ENCODE measurements at regions not wholly inside any gene's neighbourhood (a gene's known extent, or its start where the extent isn't known, plus 50 kb on each side); places are given as distances from the start of the nearest gene placed in this dataset.

DNA sequence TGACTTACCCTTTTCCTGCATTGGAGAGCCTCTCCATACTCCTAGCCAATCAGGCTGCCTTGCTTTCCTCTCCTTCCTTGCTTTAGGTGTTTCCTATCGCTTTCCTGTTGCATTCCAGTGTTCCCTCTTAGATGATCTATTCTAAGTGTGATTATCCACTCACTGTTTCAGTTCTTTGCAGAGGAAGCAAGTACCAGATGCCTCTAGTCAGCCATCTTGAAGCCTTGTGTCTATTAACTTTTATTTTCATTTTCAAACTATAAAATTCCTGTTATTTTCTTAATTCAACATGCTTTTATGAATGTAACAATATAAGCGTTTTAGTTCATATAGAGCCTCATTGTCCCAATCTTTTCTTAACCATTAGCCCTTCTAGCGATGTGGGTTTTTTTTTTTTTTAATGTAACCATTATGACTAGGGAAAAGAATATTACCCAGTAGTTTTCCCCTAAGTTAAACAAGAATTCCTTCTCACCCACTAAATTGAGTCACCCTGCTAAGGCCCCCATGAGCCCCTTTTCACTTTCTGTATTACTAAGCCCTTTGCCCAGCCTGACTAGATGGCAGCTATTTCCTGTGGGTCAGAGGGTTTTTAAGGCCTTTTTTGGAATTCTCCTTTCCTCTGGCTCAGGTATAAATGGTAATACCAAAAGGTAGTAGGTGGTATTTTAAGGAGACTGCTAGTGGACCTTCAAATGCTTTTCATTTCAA is 229.4 kb upstream of the CTNNB1 start:
- POLR2A ChIA-PET = no interaction called here
- H3K9me3 Mint-ChIP-seq = peaks cover 2% of the 10 kb centered on the region
- peaks cover 3% of the 10 kb centered on the region for H3K36me3 Mint-ChIP-seq (ENCODE audit: low read depth)
- CTCF ChIA-PET = no interaction called here
- peaks cover 10% of the 10 kb centered on the region for H3K27me3 Mint-ChIP-seq
- DNase-seq = no peak
- no peak overlapping the region for H3K27ac Mint-ChIP-seq
- peaks cover 48% of the 10 kb centered on the region for H3K4me1 Mint-ChIP-seq
- no peak overlapping the region for H3K4me3 Mint-ChIP-seq

DNA sequence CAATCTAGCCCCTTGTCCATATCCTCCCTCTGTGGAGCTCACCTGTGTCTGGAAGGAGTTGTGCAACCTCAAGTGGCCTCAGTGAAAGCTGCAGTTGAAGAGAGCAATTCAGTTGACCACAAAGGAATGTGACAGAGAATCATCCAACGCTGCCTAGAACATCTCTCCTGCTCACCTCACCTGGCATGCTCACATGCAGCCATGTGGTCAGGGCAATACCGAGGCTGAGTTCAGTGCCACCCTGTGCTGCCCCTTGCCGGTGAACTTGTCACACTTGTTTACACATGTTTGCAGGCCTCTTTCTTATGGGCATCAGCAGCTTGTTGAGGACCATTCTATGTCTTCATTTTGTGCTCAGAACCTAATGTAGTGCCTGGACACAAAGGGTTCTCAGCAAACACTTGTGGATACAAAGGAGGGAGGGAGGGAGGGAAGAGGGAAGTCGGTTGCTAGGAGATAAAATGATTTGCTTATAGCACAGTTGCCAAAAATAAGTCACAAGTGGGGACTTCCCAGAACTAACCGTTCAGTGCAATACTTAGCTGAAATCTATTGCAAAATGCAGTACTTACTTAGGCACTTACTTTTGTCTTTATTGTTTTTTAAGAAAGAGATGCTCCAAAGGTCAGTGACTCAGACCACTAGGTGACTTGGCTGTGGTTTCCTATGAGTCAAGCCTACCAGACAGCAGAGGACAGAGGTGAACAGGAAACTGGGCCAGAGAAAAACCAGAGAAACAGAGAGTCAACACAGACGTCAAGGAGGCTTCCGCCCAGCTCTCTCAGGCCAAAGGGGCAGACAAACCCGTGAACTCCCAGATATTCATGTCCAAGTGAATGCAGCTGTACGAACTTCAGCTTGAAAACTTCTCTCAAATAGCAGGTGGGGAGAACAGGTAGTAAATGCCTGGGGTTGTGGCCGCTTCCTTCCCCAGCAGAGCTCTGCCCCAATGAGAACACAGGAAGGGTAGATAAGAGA is 227.8 kb upstream of the CTNNB1 start:
- POLR2A ChIA-PET = interaction anchor here (0.8 to 0.9 kb wide), 2 partner anchors 228 to 229 kb away, joined by 3 to 5 read pairs; partner anchors contain the start of gene CTNNB1
- Mint-ChIP-seq H3K36me3 (ENCODE audit: low read depth) (peaks cover 3% of the 10 kb centered on the region), H3K9me3 (peaks cover 2% of the 10 kb centered on the region), H3K4me1 (peaks cover 48% of the 10 kb centered on the region), H3K4me3 (peak overlapping the region; percentile 0), H3K27me3 (peaks cover 7% of the 10 kb centered on the region), H3K27ac (peak overlapping the region; percentile 65)
- peak; percentile 51 for DNase-seq
- CTCF ChIA-PET = interaction anchor here (0.6 to 1.4 kb wide), 2 partner anchors 10 to 538 kb away, joined by 3 to 5 read pairs; no protein-coding TSS in a partner anchor

DNA sequence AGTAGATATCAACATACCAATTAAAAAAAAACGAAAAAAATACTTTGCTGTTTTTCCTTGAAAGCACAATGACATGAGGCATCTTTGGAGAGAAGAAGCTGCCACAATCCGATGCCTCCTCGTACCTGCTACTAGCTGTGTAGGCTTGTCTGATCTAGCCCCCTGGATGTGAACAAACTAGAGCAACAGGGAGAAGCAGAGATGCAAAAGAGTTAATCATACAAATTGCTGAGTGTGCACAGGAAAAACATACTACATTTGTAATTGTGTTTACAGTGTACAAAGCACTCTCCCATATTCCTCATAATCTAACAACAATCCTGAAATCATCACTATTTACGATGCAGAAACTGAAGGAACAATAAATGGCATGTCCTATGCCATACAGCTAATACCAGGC is 227.0 kb upstream of the CTNNB1 start:
- Mint-ChIP-seq H3K36me3 (ENCODE audit: low read depth) (peaks cover 3% of the 10 kb centered on the region), H3K4me1 (peaks cover 48% of the 10 kb centered on the region), H3K4me3 (no peak overlapping the region), H3K9me3 (peaks cover 2% of the 10 kb centered on the region), H3K27me3 (peaks cover 6% of the 10 kb centered on the region), H3K27ac (peak overlapping the region; percentile 65)
- DNase-seq = no peak
- POLR2A ChIA-PET = no interaction called here
- CTCF ChIA-PET = interaction anchor here (0.6 kb wide), 1 partner anchor 537 kb away, joined by 3 read pairs; no protein-coding TSS in a partner anchor

DNA sequence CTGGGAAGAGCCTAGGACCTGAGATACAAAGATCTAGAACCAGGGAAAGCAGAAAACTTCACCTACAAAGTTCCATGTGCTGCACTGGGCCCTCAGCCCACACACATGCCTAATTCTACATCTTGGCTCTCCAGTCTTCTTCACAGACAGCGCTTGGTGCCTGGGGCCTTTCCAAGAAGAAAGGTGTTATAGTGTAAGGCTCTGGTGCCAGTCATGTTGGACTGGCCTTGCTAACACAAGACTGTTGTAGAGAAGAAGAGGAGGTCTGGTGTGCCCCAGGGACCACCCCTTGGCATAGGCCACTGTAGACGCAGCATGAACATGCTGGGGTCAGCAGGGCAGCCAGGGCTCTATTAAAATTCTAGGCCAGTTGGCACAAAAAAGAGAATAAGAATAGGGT is 226.2 kb upstream of the CTNNB1 start:
- peaks cover 3% of the 10 kb centered on the region for H3K36me3 Mint-ChIP-seq (ENCODE audit: low read depth)
- CTCF ChIA-PET = no interaction called here
- H3K4me1 Mint-ChIP-seq = peaks cover 46% of the 10 kb centered on the region
- POLR2A ChIA-PET = no interaction called here
- H3K9me3 Mint-ChIP-seq = peaks cover 2% of the 10 kb centered on the region
- H3K27me3 Mint-ChIP-seq = peaks cover 2% of the 10 kb centered on the region
- DNase-seq = no peak
- no peak overlapping the region for H3K4me3 Mint-ChIP-seq
- peak overlapping the region; percentile 7 for H3K27ac Mint-ChIP-seq

DNA sequence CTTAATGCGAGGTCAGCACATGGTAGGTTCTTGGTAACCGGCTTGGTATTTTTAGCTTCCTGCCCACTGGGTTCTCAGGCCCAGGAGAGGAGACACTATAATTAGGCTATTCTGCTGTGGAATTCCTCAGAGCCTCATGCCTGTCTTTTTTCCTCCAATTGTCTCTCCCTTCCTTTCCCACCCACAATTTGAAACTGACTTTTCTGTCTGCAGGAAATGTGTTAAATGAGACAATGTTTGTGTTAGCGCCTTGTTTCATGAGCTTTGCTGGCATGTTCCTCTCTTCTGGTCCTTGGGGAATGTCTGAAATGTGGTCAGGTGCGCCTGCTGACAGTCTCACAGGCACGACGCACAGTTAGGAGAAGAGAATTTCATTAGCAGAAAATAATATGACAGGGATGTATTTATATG is 223.6 kb upstream of the CTNNB1 start:
- H3K9me3 Mint-ChIP-seq = no peaks in the 10 kb centered on the region
- no peak overlapping the region for H3K27ac Mint-ChIP-seq
- no peak overlapping the region for H3K4me3 Mint-ChIP-seq
- no peaks in the 10 kb centered on the region for H3K36me3 Mint-ChIP-seq (ENCODE audit: low read depth)
- H3K27me3 Mint-ChIP-seq = peaks cover 3% of the 10 kb centered on the region
- ChIA-PET CTCF (no interaction called here), POLR2A (no interaction called here)
- peaks cover 37% of the 10 kb centered on the region for H3K4me1 Mint-ChIP-seq
- DNase-seq = no peak

DNA sequence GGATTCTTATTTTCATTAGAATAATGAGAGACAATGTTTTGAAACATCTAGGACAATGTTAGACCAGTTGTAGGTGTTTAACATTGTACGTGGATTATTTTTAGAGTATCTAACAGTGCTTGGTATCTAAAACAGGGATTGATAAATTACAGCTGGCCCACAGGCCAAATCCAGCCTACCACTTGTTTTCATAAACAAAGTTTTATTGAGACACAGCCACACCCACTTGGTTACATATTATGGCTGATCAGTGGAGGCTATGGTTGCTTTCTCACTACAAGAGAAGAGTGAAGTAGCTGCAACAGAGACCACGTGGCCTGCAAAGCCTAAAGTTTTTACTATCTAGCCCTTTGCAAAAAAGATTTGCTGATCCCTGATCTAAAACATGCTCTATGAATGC is 223.1 kb upstream of the CTNNB1 start:
- Mint-ChIP-seq H3K4me1 (peaks cover 37% of the 10 kb centered on the region), H3K4me3 (no peak overlapping the region), H3K27me3 (peaks cover 3% of the 10 kb centered on the region), H3K27ac (no peak overlapping the region), H3K9me3 (no peaks in the 10 kb centered on the region), H3K36me3 (ENCODE audit: low read depth) (no peaks in the 10 kb centered on the region)
- ChIA-PET CTCF (no interaction called here), POLR2A (no interaction called here)
- no peak for DNase-seq

DNA sequence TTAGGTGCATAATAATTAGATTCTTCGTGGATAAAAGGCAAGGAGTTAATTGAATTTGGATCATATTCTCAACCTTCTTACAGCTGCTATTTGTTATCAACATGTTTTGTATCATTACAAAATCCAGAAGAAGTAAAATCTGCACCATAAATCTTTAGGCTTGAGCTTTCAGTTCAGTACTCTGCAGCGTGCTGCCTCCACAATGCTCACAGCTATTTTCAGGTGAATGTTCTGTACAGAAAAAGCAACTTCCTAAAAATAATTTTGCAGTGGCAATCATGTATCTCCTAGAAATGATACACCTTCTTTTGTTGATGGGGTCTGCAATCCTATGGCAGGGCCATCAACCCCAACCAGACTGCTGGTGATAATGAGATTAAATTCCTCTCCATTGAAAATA is 220.9 kb upstream of the CTNNB1 start:
- H3K9me3 Mint-ChIP-seq = no peaks in the 10 kb centered on the region
- no peak overlapping the region for H3K4me3 Mint-ChIP-seq
- CTCF ChIA-PET = no interaction called here
- peaks cover 15% of the 10 kb centered on the region for H3K27me3 Mint-ChIP-seq
- POLR2A ChIA-PET = no interaction called here
- peaks cover 21% of the 10 kb centered on the region for H3K4me1 Mint-ChIP-seq
- H3K27ac Mint-ChIP-seq = no peak overlapping the region
- no peak for DNase-seq
- H3K36me3 Mint-ChIP-seq (ENCODE audit: low read depth) = no peaks in the 10 kb centered on the region

DNA sequence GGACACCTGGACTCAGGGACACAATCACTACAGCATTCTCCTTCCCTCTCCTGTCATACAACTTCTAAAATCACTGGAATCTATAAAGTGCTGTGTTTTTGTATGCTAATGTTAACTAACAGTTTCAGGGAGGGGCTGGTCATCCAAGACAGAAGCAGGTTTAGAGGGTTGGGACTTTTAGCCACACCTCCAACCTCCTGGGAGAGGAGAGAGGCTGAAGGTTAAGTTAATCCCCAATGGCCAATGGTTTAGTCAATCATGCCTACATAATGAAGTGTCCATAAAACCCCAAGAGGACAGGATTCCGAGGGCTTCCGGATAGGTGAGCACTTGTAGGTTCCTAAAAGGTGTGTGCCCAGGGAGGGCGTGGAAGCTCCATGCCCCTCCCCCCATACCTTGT is 219.3 kb upstream of the CTNNB1 start:
- ChIA-PET CTCF (no interaction called here), POLR2A (no interaction called here)
- no peaks in the 10 kb centered on the region for H3K36me3 Mint-ChIP-seq (ENCODE audit: low read depth)
- no peak overlapping the region for H3K27ac Mint-ChIP-seq
- H3K4me1 Mint-ChIP-seq = peaks cover 14% of the 10 kb centered on the region
- no peak for DNase-seq
- H3K27me3 Mint-ChIP-seq = peaks cover 29% of the 10 kb centered on the region
- no peak overlapping the region for H3K4me3 Mint-ChIP-seq
- no peaks in the 10 kb centered on the region for H3K9me3 Mint-ChIP-seq

DNA sequence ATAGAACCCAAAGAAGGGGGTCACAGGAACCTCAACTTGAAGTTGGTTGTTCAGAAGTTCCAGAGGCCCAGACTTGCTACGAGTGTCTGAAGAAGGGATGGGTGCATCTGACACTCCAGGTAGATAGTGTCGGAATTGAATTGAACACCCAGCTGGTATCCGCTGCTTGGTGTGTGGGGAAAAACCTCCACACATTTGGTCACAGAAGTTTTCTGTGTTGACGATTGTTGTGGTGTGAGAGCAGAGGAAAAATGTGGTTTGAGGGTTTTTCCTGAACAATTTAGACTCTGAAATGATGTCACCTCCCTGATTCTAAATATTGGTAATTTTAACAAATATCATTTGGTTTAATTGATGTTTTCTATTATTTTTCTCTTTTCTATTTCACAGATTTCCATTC is 218.8 kb upstream of the CTNNB1 start:
- DNase-seq = no peak
- POLR2A ChIA-PET = no interaction called here
- CTCF ChIA-PET = no interaction called here
- Mint-ChIP-seq H3K4me1 (peaks cover 14% of the 10 kb centered on the region), H3K27ac (no peak overlapping the region), H3K36me3 (ENCODE audit: low read depth) (no peaks in the 10 kb centered on the region), H3K4me3 (no peak overlapping the region), H3K9me3 (no peaks in the 10 kb centered on the region), H3K27me3 (peaks cover 29% of the 10 kb centered on the region)

DNA sequence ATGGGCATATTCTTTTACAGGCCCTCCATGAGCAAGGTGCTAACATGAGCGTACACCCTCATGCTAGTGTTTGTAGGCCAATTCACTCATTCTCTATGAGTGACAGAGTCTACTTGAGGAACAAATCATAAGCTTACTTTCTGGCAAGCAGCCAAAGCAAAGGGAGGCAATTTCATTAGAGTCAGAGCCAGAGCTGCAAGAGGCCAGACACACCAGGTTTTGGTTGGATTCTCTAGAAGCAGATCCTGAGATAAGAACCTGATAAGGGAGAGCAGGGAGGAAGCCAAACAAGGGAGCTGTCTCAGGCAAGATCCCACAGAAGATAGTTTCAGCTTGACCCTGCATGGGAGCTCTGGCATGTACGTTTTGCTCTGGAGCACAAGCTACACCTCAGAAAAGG is 214.1 kb upstream of the CTNNB1 start:
- H3K27ac Mint-ChIP-seq = no peak overlapping the region
- POLR2A ChIA-PET = no interaction called here
- no peaks in the 10 kb centered on the region for H3K9me3 Mint-ChIP-seq
- CTCF ChIA-PET = interaction anchor here (0.6 kb wide), 1 partner anchor 19 kb away, joined by 3 read pairs; no protein-coding TSS in a partner anchor
- H3K36me3 Mint-ChIP-seq (ENCODE audit: low read depth) = no peaks in the 10 kb centered on the region
- H3K4me1 Mint-ChIP-seq = peaks cover 10% of the 10 kb centered on the region
- DNase-seq = no peak
- no peak overlapping the region for H3K4me3 Mint-ChIP-seq
- H3K27me3 Mint-ChIP-seq = peaks cover 41% of the 10 kb centered on the region

DNA sequence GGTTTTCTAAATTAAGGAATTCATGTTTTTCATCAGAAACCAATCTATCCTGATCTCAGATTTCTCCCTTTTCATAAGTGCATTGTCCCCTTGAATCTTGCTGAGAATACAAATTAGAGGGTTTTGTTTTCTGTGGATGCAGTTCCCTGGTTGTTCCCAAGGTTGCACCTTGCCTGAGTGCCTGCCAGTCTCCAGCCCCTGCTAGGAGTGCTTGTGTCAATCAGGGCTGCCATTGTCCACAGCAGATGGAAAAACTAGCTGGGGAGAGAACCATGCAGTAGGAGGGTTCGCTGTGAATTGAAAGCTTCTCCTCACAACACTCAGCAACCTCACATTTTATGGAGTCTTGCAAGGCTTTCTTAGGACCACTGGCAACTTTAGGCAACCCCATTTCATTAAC is 210.8 kb upstream of the CTNNB1 start:
- no peak overlapping the region for H3K27ac Mint-ChIP-seq
- DNase-seq = no peak

DNA sequence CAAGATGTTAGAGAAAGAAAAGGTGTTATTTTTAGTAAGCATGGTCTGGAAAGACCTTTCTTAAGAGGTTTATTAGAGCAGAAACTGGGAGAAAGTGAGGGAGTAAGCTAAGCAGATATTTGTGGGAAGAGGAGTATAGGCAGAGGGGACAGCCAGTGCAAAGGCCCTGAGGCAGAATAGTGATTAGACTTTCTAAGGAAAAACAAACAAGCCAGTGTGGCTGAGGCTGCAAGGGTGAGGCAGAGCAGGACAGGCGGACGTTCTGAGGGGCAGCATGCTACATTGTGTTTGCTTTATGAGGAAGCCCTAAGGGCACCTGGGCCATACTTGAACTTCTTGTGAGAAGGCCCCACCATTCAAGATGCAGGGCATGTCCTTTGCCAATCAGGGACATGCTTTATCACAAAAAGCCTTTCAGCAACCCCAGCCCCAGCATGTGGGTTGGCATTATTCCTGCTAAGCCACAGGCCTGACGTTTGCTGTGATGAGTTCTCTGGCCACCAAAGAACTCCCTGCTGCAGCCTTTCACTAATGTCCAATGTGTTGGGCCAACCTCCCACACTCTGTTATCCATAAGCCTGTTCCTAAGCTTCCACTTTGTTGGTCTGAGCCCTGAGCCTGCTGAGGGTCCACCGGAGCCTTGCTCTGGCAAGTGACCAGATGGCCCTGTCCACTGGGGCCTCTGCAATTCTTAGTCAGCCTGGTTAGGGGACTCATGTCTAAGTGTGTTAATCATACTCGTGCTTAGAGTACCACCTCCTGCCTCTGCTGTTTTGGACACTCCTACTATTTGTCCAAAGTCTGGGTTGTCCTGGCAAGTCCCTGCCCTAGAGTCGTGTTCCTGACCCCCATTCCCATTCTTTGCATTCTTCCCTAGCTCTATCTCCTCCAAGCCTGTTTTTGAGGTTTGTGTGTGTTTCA is 209.9 kb upstream of the CTNNB1 start:
- DNase-seq = no peak
- no peak overlapping the region for H3K4me3 Mint-ChIP-seq
- no peak overlapping the region for H3K27ac Mint-ChIP-seq
- no peaks in the 10 kb centered on the region for H3K9me3 Mint-ChIP-seq
- no peaks in the 10 kb centered on the region for H3K36me3 Mint-ChIP-seq (ENCODE audit: low read depth)
- no peaks in the 10 kb centered on the region for H3K4me1 Mint-ChIP-seq
- H3K27me3 Mint-ChIP-seq = peaks cover 26% of the 10 kb centered on the region
- CTCF ChIA-PET = no interaction called here
- POLR2A ChIA-PET = no interaction called here

More for the DNA sequence above, 210.8 kb upstream of the CTNNB1 start:
- Mint-ChIP-seq H3K36me3 (ENCODE audit: low read depth) (no peaks in the 10 kb centered on the region), H3K4me3 (no peak overlapping the region), H3K27me3 (peaks cover 31% of the 10 kb centered on the region), H3K9me3 (no peaks in the 10 kb centered on the region), H3K4me1 (no peaks in the 10 kb centered on the region)
- ChIA-PET POLR2A (no interaction called here), CTCF (no interaction called here)

DNA sequence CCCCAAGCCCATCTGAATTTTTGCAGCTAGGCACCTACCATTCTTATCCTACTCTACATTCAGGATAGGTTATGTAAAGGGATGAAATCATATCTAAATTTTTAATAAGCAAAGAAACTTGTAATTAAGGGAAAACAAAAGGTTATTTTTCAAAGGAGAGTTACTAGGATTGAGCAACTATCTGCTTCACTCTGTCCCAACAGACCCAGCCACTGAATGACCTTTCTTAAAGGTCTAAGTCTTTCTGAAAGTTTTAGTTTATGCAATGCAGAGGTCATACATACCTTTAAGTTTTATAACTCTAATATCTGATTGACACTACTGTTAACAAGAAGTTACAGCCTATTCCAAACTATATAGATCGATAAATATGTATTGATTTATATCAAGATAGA is 209.2 kb upstream of the CTNNB1 start:
- H3K4me3 Mint-ChIP-seq = no peak overlapping the region
- ChIA-PET POLR2A (no interaction called here), CTCF (no interaction called here)
- no peak overlapping the region for H3K27ac Mint-ChIP-seq
- H3K9me3 Mint-ChIP-seq = no peaks in the 10 kb centered on the region
- H3K27me3 Mint-ChIP-seq = peaks cover 22% of the 10 kb centered on the region
- no peaks in the 10 kb centered on the region for H3K4me1 Mint-ChIP-seq
- no peak for DNase-seq
- H3K36me3 Mint-ChIP-seq (ENCODE audit: low read depth) = no peaks in the 10 kb centered on the region
